Mucosa of descending colon (tissue), 3 donors: ENCODE measurements at regions not wholly inside any gene's neighbourhood (a gene's known extent, or its start where the extent isn't known, plus 50 kb on each side); places are given as distances from the start of the nearest gene placed in this dataset.

Experiments
- ATAC-seq: fragments of 200-7000 bp; cut with Tn5 transposase; one replicate; pipeline ENCODE4 v1.9.1; 2020; ENCODE audit warnings: mild to moderate bottlenecking, moderate library complexity
- DNase-seq, 3 donors: peaks; one replicate each; pipeline ENCODE4 v3.0.0-alpha.2; 2020
- H3K36me3 ChIP-seq: fragments of 200-600 bp; one replicate; pipeline ENCODE4 v1.8.0; 2021; ENCODE audit warnings: low read depth, mild to moderate bottlenecking
- H3K4me1 ChIP-seq: fragments of 200-600 bp; one replicate; pipeline ENCODE4 v1.8.0; 2021; ENCODE audit warnings: low read depth, mild to moderate bottlenecking
- H3K4me3 ChIP-seq: fragments of 200-600 bp; one replicate; pipeline ENCODE4 v1.8.0; 2021; ENCODE audit warnings: mild to moderate bottlenecking
- H3K9me3 ChIP-seq: fragments of 200-600 bp; one replicate; pipeline ENCODE4 v1.8.0; 2021; ENCODE audit warnings: mild to moderate bottlenecking
- CTCF ChIP-seq: fragments of 200-600 bp; IDR thresholded peaks from one replicate; pipeline ENCODE4 v1.8.0; 2022; ENCODE audit warnings: antibody characterized with exemption, mild to moderate bottlenecking
- intact Hi-C, 2 donors: fragments of 100-400 bp; cut with DNase I in 1 of 2; cut with micrococcal nuclease in 1 of 2; formaldehyde crosslinking; loops; one replicate each; pipeline versions ENCODE4 v1.11.0 to v1.11.1; 2022; cut with DNase I, micrococcal nuclease
- donor health status: DM: no; HTN: no; CAD: no; lungs with moderate emphysema.
- donor health status: DM: no; HTN: no; CAD: no.
- donor health status: DM: no; HTN: yes; CAD: no.

GRCh38 chr13:50400035-50400726, 384.9 kb downstream of the KCNRG start:
- no peak overlapping the region for H3K4me3 ChIP-seq
- DNase-seq (no peak), ATAC-seq (no peak)
- no peaks in the 10 kb centered on the region for H3K9me3 ChIP-seq
- no peak for TF ChIP-seq CTCF
- intact Hi-C loops: no loop called here
- no peaks in the 10 kb centered on the region for H3K36me3 ChIP-seq
- H3K4me1 ChIP-seq: no peaks in the 10 kb centered on the region

- ATAC-seq: no peak
- DNase-seq: no peak
- TF ChIP-seq CTCF: no peak
- Histone ChIP-seq H3K4me1 (no peaks in the 10 kb centered on the region), H3K9me3 (no peaks in the 10 kb centered on the region), H3K36me3 (no peaks in the 10 kb centered on the region), H3K4me3 (no peak overlapping the region)
- intact Hi-C loops: no loop called here
Measured at GRCh38 chr13:50401049-50401505, 385.8 kb downstream of the KCNRG start.

GRCh38 chr13:50401721-50402465, 386.6 kb downstream of the KCNRG start:
- Histone ChIP-seq H3K4me3 (no peak overlapping the region), H3K9me3 (no peaks in the 10 kb centered on the region), H3K4me1 (no peaks in the 10 kb centered on the region), H3K36me3 (no peaks in the 10 kb centered on the region)
- TF ChIP-seq CTCF: no peak
- ATAC-seq (no peak), DNase-seq (no peak)
- intact Hi-C loops: no loop called here

GRCh38 chr13:50403311-50403710, 388.1 kb downstream of the KCNRG start:
- DNase-seq (no peak), ATAC-seq (peak; percentile 41)
- Histone ChIP-seq H3K9me3 (no peaks in the 10 kb centered on the region), H3K36me3 (no peaks in the 10 kb centered on the region), H3K4me3 (no peak overlapping the region), H3K4me1 (no peaks in the 10 kb centered on the region)
- TF ChIP-seq CTCF: no peak
- intact Hi-C loops: no loop called here

GRCh38 chr13:50404116-50404515, 388.9 kb downstream of the KCNRG start:
- intact Hi-C loops: no loop called here
- Histone ChIP-seq H3K36me3 (no peaks in the 10 kb centered on the region), H3K9me3 (no peaks in the 10 kb centered on the region), H3K4me1 (no peaks in the 10 kb centered on the region), H3K4me3 (no peak overlapping the region)
- ATAC-seq (no peak), DNase-seq (no peak)
- TF ChIP-seq CTCF: no peak
